ENCODE measurements at regions not wholly inside any gene's neighbourhood (a gene's known extent, or its start where the extent isn't known, plus 50 kb on each side); places are given as distances from the start of the nearest gene placed in this dataset.

DNA sequence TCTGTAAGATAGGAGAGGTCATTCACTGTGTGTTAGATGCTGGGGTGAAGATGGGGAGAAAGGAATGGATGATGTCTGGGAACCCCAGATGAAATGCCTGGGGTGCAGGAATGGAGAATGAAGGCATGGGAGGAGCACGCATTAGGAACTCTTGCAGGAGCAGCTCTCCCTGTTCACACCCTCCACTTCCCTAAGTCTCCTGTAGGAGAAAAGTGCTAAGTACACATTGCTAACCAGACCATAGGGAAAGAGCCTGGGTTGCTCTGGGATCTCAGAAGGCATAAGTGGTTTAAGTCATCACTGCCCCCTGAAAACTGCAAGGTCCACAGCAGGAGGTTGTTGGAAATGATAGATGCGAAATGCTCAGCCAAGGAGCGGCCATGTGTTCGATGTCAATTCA lies 163.1 kb downstream of the SEC61B start:
- TF ChIP-seq, protein P1, sequence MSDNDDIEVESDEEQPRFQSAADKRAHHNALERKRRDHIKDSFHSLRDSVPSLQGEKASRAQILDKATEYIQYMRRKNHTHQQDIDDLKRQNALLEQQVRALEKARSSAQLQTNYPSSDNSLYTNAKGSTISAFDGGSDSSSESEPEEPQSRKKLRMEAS (CRISPR knock-in tag; IDR thresholded peaks at IDR 0.05) = no peak
- TF ChIP-seq CBFB (CRISPR knock-in tag; IDR thresholded peaks at IDR 0.05; ENCODE audit: low read depth) (no peak), JUN (CRISPR knock-in tag; IDR thresholded peaks at IDR 0.05) (no peak), NFYB (CRISPR knock-in tag; conservative IDR thresholded peaks at IDR 0.05; ENCODE audit: low read depth) (no peak), SP1 (CRISPR knock-in tag; conservative IDR thresholded peaks at IDR 0.05) (no peak), TP53 (CRISPR knock-in tag; IDR thresholded peaks at IDR 0.05) (no peak)
- TF ChIP-seq, protein P2, sequence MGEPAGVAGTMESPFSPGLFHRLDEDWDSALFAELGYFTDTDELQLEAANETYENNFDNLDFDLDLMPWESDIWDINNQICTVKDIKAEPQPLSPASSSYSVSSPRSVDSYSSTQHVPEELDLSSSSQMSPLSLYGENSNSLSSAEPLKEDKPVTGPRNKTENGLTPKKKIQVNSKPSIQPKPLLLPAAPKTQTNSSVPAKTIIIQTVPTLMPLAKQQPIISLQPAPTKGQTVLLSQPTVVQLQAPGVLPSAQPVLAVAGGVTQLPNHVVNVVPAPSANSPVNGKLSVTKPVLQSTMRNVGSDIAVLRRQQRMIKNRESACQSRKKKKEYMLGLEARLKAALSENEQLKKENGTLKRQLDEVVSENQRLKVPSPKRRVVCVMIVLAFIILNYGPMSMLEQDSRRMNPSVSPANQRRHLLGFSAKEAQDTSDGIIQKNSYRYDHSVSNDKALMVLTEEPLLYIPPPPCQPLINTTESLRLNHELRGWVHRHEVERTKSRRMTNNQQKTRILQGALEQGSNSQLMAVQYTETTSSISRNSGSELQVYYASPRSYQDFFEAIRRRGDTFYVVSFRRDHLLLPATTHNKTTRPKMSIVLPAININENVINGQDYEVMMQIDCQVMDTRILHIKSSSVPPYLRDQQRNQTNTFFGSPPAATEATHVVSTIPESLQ (CRISPR knock-in tag; IDR thresholded peaks at IDR 0.05) = no peak
- TF ChIP-seq, protein P3, sequence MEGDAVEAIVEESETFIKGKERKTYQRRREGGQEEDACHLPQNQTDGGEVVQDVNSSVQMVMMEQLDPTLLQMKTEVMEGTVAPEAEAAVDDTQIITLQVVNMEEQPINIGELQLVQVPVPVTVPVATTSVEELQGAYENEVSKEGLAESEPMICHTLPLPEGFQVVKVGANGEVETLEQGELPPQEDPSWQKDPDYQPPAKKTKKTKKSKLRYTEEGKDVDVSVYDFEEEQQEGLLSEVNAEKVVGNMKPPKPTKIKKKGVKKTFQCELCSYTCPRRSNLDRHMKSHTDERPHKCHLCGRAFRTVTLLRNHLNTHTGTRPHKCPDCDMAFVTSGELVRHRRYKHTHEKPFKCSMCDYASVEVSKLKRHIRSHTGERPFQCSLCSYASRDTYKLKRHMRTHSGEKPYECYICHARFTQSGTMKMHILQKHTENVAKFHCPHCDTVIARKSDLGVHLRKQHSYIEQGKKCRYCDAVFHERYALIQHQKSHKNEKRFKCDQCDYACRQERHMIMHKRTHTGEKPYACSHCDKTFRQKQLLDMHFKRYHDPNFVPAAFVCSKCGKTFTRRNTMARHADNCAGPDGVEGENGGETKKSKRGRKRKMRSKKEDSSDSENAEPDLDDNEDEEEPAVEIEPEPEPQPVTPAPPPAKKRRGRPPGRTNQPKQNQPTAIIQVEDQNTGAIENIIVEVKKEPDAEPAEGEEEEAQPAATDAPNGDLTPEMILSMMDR (IDR thresholded peaks at IDR 0.05) = no peak
- TF ChIP-seq, protein P4, sequence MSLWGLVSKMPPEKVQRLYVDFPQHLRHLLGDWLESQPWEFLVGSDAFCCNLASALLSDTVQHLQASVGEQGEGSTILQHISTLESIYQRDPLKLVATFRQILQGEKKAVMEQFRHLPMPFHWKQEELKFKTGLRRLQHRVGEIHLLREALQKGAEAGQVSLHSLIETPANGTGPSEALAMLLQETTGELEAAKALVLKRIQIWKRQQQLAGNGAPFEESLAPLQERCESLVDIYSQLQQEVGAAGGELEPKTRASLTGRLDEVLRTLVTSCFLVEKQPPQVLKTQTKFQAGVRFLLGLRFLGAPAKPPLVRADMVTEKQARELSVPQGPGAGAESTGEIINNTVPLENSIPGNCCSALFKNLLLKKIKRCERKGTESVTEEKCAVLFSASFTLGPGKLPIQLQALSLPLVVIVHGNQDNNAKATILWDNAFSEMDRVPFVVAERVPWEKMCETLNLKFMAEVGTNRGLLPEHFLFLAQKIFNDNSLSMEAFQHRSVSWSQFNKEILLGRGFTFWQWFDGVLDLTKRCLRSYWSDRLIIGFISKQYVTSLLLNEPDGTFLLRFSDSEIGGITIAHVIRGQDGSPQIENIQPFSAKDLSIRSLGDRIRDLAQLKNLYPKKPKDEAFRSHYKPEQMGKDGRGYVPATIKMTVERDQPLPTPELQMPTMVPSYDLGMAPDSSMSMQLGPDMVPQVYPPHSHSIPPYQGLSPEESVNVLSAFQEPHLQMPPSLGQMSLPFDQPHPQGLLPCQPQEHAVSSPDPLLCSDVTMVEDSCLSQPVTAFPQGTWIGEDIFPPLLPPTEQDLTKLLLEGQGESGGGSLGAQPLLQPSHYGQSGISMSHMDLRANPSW (CRISPR knock-in tag; conservative IDR thresholded peaks at IDR 0.05; ENCODE audit: low read depth) = no peak
- TF ChIP-seq, protein P5, sequence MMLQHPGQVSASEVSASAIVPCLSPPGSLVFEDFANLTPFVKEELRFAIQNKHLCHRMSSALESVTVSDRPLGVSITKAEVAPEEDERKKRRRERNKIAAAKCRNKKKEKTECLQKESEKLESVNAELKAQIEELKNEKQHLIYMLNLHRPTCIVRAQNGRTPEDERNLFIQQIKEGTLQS (CRISPR knock-in tag; conservative IDR thresholded peaks at IDR 0.05) = no peak

All from WTC11 (cell line).